Neural progenitor cell (in vitro differentiated cells): ENCODE measurements at regions not wholly inside any gene's neighbourhood (a gene's known extent, or its start where the extent isn't known, plus 50 kb on each side); places are given as distances from the start of the nearest gene placed in this dataset.

Source experiments
- EZH2 ChIP-seq: fragments of 200-600 bp; sonication (generic); IDR thresholded peaks from 2 replicates; pipeline ENCODE4 v1.6.1; 2017; ENCODE audit warnings: antibody characterized with exemption, mild to moderate bottlenecking, moderate library complexity
- EZH2phosphoT487 ChIP-seq: fragments of 200-600 bp; sonication (generic); IDR thresholded peaks from 2 replicates; pipeline ENCODE4 v1.6.1; 2017; ENCODE audit warnings: antibody characterized with exemption
- TF ChIP-seq, protein P1 (sequence below): fragments of 200-600 bp; sonication (generic); IDR thresholded peaks from 2 replicates; pipeline ENCODE4 v1.5.1; 2017; ENCODE audit warnings: antibody characterized with exemption, mild to moderate bottlenecking

DNA sequence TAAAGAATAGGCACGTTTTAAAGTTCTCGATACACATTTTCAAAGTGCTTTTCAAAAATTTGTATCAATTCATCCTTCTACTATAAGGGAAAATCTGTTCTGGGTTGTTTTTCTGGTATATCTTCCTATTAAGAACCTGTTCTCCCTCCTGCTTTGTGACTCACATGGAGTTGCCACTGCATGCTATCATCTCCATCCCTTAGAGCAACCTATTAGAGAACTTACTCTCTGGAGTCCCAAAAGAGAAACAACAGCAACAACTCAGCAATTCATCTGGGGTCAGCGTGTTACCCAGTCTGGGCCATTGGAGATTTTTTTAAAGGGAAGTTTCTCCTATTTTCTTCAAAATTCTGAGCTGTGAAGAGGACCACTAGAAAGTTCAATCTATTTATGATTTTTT is 227.4 kb downstream of the HLX start:
- TF ChIP-seq, protein P1, sequence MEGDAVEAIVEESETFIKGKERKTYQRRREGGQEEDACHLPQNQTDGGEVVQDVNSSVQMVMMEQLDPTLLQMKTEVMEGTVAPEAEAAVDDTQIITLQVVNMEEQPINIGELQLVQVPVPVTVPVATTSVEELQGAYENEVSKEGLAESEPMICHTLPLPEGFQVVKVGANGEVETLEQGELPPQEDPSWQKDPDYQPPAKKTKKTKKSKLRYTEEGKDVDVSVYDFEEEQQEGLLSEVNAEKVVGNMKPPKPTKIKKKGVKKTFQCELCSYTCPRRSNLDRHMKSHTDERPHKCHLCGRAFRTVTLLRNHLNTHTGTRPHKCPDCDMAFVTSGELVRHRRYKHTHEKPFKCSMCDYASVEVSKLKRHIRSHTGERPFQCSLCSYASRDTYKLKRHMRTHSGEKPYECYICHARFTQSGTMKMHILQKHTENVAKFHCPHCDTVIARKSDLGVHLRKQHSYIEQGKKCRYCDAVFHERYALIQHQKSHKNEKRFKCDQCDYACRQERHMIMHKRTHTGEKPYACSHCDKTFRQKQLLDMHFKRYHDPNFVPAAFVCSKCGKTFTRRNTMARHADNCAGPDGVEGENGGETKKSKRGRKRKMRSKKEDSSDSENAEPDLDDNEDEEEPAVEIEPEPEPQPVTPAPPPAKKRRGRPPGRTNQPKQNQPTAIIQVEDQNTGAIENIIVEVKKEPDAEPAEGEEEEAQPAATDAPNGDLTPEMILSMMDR, result no peak
- no peak for TF ChIP-seq EZH2
- no peak for TF ChIP-seq EZH2phosphoT487
